HCT116 (cell line): ENCODE measurements at regions not wholly inside any gene's neighbourhood (a gene's known extent, or its start where the extent isn't known, plus 50 kb on each side); places are given as distances from the start of the nearest gene placed in this dataset.

Experiments
- CTCF ChIP-seq, 3 experiments: fragments of 200-600 bp in 1 of 3; sonication (generic) in 1 of 3; IDR thresholded peaks in 2 of 3; conservative IDR thresholded peaks in 1 of 3; 2 replicates each; pipeline ENCODE4 v1.5.1; 2012 to 2017; ENCODE audit warnings: low read depth in 2 of 3, low read length in 2 of 3, antibody characterized with exemption in 1 of 3, borderline replicate concordance in 1 of 3, control low read depth in 1 of 3, mild to moderate bottlenecking in 1 of 3, mixed read lengths in 1 of 3, mixed run types in 1 of 3, moderate library complexity in 1 of 3; ENCODE audit not compliant: insufficient read depth in 1 of 3
- POLR2A ChIP-seq: IDR thresholded peaks from 2 replicates; pipeline ENCODE4 v1.7.0; 2011; ENCODE audit warnings: borderline replicate concordance; ENCODE audit not compliant: insufficient read depth, insufficient read length; ENCODE audit errors: extremely low read depth
- RAD21 ChIP-seq: IDR thresholded peaks from 2 replicates; pipeline ENCODE4 v1.6.1; 2012; ENCODE audit warnings: low read depth, mild to moderate bottlenecking
- SIN3A ChIP-seq: IDR thresholded peaks from 2 replicates; pipeline ENCODE4 v1.6.1; 2012; ENCODE audit warnings: low read depth
- TF ChIP-seq, protein P1 (sequence below): IDR thresholded peaks from 2 replicates; pipeline ENCODE4 v1.6.1; 2012

DNA sequence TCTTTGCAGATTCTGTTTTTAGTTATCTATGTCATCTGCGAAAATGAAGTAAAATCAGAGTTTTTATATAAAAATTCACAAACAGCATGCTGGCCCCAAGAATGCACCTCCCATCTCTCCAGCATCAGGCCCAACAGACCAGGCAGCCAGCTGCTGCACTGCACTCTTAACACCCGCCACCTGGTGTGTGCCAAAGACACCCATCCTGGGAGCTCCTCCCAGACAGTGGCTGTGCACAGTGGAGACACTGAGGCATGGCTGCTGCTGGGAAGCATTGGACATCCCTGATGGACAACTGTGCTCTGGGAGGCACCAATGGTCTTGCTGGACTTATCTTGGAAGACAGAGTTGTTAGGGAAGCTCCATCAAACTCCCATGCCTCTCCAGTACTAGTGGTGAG lies 817.2 kb downstream of the TMEM121 start:
- TF ChIP-seq RAD21 (no peak), SIN3A (no peak), POLR2A (no peak), CTCF (IDR thresholded peaks at IDR 0.05 in 2 of 3, conservative IDR thresholded peaks at IDR 0.05 in 1 of 3; ENCODE audit: borderline replicate concordance in 1 of 3, insufficient read depth in 1 of 3, low read depth in 2 of 3, low read length in 2 of 3) (no peak)
- TF ChIP-seq, protein P1, sequence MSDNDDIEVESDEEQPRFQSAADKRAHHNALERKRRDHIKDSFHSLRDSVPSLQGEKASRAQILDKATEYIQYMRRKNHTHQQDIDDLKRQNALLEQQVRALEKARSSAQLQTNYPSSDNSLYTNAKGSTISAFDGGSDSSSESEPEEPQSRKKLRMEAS, result no peak
